Upper lobe of left lung (tissue), 6 donors: ENCODE measurements at regions not wholly inside any gene's neighbourhood (a gene's known extent, or its start where the extent isn't known, plus 50 kb on each side); places are given as distances from the start of the nearest gene placed in this dataset.

Experiments
- ATAC-seq, 2 donors: fragments of 200-7000 bp; cut with Tn5 transposase; one replicate each; pipeline ENCODE4 v1.9.1; 2022; ENCODE audit warnings: mild to moderate bottlenecking in 2 of 2, moderate library complexity in 2 of 2; ENCODE audit not compliant: low FRiP score in 2 of 2
- DNase-seq, 2 donors: peaks; one replicate each; pipeline ENCODE4 v3.0.0-alpha.2; 2019 to 2020
- H3K27ac ChIP-seq, 4 donors: fragments of 200-600 bp; sonication (generic); one replicate each; pipeline ENCODE4 v1.5.1; 2016 to 2019
- H3K27me3 ChIP-seq, 4 donors: fragments of 200-600 bp; sonication (generic); one replicate each; pipeline ENCODE4 v1.5.1; 2017 to 2019
- H3K36me3 ChIP-seq, 4 donors: fragments of 200-600 bp; sonication (generic); one replicate each; pipeline ENCODE4 v1.5.1; 2016 to 2019
- H3K4me1 ChIP-seq, 4 donors: fragments of 200-600 bp; sonication (generic); one replicate each; pipeline ENCODE4 v1.5.1; 2018 to 2019
- H3K4me3 ChIP-seq, 4 donors: fragments of 200-600 bp; sonication (generic); one replicate each; pipeline ENCODE4 v1.5.1; 2017 to 2019; ENCODE audit warnings: mild to moderate bottlenecking in 2 of 4, moderate library complexity in 1 of 4
- H3K9me3 ChIP-seq, 4 donors: fragments of 200-600 bp; sonication (generic); one replicate each; pipeline ENCODE4 v1.5.1; 2018 to 2019
- EP300 ChIP-seq, 4 donors: sonication (generic); formaldehyde crosslinking; IDR thresholded peaks; one replicate each; pipeline ENCODE4 v1.5.1; 2017; ENCODE audit warnings: antibody characterized with exemption in 4 of 4, control low read depth in 2 of 4
- POLR2A ChIP-seq, 4 donors: fragments of 450-650 bp; IDR thresholded peaks; one replicate each; pipeline ENCODE4 v1.5.1; 2016 to 2017; ENCODE audit warnings: antibody characterized with exemption in 4 of 4, mild to moderate bottlenecking in 2 of 4
- POLR2AphosphoS5 ChIP-seq, 2 donors: sonication (generic); formaldehyde crosslinking; IDR thresholded peaks; one replicate each; pipeline ENCODE4 v1.5.1; 2017; ENCODE audit warnings: antibody characterized with exemption in 2 of 2
- WGBS, 2 donors: methylation state at CpG; one replicate each; pipeline ENCODE4 v1.1.5; 2017 to 2018; 5-methylcytosine and 5-hydroxymethylcytosine counted together
- TF ChIP-seq, protein P1 (sequence below), 6 experiments: fragments of 450-650 bp in 4 of 6; fragments of 200-600 bp in 2 of 6; sonication (generic) in 2 of 6; IDR thresholded peaks; one replicate each; pipeline ENCODE4 v1.5.1; 2016 to 2019; ENCODE audit warnings: antibody characterized with exemption in 6 of 6
- donor health status: DM: no; HTN: no; CAD: no; lungs with moderate emphysema.
- donor health status: DM: no; HTN: yes; CAD: no; lungs with severe emphysema.

DNA sequence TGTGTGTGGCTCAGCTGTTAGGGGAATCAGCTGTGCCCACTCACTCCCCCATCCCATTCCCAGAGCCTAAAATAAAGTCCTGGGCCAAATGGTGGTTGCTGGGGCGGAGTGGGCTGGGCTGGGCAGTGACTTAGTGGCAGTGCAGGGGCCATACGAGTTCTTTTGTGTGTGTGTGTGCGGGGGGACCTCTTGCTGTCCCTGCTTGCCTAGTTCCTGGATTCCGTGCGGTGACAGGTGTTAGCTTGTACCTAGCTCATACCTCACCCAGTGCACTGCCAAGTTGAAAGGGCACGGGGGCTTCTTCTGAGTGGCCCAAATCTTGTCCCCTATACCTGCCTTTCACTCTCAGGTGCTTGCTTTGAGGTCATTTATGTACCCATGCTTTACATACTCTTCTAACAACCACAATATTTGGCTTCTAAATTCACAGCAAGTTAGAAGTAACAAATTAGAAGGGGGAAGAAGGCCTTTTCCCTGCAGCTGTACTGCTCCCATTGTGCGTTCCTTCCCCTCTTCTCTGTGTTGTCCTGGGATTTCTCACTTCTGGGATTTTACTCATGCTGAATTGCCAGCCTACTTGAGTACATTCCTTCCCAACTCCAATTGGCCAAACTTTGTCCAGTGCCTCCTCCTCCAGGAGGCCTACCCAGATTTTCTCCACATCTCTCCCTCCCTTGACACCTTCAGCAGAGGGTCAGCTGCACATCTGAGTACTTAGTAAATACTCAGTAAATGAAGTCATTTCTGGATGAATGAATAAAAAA, 66.3 kb upstream of the POLG start:
- no peak overlapping the region for H3K4me3 ChIP-seq
- no peaks in the 10 kb centered on the region for H3K9me3 ChIP-seq
- peaks cover 14 to 18% (median 16%) of the 10 kb centered on the region in 4 donors for H3K4me1 ChIP-seq
- H3K36me3 ChIP-seq: no peaks in the 10 kb centered on the region
- H3K27me3 ChIP-seq: peaks cover 0 to 63% (median 28%) of the 10 kb centered on the region in 4 donors
- H3K27ac ChIP-seq: no peak overlapping the region
- TF ChIP-seq, protein P1, sequence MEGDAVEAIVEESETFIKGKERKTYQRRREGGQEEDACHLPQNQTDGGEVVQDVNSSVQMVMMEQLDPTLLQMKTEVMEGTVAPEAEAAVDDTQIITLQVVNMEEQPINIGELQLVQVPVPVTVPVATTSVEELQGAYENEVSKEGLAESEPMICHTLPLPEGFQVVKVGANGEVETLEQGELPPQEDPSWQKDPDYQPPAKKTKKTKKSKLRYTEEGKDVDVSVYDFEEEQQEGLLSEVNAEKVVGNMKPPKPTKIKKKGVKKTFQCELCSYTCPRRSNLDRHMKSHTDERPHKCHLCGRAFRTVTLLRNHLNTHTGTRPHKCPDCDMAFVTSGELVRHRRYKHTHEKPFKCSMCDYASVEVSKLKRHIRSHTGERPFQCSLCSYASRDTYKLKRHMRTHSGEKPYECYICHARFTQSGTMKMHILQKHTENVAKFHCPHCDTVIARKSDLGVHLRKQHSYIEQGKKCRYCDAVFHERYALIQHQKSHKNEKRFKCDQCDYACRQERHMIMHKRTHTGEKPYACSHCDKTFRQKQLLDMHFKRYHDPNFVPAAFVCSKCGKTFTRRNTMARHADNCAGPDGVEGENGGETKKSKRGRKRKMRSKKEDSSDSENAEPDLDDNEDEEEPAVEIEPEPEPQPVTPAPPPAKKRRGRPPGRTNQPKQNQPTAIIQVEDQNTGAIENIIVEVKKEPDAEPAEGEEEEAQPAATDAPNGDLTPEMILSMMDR (IDR thresholded peaks at IDR 0.05): no peak
- TF ChIP-seq POLR2AphosphoS5 (IDR thresholded peaks at IDR 0.05): no peak
- no peak for TF ChIP-seq POLR2A (IDR thresholded peaks at IDR 0.05)
- TF ChIP-seq EP300 (IDR thresholded peaks at IDR 0.05): no peak
- DNase-seq: no peak
- 28 to 46% methylated on average over 2 to 7 of the region's 7 CpGs for WGBS, 2 donors
- ATAC-seq: no peak

DNA sequence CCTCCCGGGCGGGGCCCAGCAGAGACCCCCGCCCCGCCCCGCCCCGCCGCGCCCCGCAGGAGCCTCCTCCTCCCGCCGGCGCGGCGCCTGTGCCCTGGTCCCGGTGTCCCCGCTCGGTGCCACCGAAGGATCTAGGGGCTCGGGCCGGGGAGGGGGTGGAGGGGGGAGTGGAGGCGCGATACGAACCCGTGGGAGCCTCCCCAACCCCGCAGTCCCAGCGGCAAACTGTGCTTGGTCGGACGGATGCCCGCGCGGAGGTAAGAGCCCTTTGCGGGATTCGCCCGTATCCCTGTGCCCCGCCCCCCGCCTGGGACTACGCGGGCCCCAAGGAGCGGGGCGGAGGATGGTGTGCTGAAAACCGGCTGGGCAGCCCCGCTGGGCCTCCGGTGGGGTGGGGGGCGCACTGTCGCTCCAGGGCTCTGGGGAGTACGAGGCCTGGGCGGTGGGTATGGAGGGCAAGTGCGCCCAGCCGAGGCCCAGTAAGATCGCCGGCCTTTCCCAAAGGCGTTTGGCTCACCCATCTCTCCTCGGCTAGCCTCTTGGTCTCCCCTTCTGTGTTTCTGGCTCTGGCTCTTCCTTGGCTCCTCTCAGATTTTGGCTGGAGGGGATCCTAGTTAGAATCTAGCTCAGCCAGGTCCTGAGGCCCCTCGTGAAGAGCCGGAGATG, 65.6 kb upstream of the POLG start:
- TF ChIP-seq EP300 (IDR thresholded peaks at IDR 0.05) (no peak), POLR2A (IDR thresholded peaks at IDR 0.05) (no peak)
- DNase-seq (peak in 1 of 2 donors; percentile 81), ATAC-seq (no peak)
- Histone ChIP-seq H3K36me3 (no peaks in the 10 kb centered on the region), H3K4me1 (peaks cover 14 to 18% (median 15%) of the 10 kb centered on the region in 4 donors), H3K27ac (no peak overlapping the region), H3K4me3 (peak overlapping the region in 3 of 4 donors; percentile 24 to 38 (median 37)), H3K27me3 (peaks cover 0 to 56% (median 23%) of the 10 kb centered on the region in 4 donors), H3K9me3 (no peaks in the 10 kb centered on the region)
- whole genome bisulfite sequencing, 2 donors: 8 to 20% methylated on average over 3 to 28 of the region's 55 CpGs

DNA sequence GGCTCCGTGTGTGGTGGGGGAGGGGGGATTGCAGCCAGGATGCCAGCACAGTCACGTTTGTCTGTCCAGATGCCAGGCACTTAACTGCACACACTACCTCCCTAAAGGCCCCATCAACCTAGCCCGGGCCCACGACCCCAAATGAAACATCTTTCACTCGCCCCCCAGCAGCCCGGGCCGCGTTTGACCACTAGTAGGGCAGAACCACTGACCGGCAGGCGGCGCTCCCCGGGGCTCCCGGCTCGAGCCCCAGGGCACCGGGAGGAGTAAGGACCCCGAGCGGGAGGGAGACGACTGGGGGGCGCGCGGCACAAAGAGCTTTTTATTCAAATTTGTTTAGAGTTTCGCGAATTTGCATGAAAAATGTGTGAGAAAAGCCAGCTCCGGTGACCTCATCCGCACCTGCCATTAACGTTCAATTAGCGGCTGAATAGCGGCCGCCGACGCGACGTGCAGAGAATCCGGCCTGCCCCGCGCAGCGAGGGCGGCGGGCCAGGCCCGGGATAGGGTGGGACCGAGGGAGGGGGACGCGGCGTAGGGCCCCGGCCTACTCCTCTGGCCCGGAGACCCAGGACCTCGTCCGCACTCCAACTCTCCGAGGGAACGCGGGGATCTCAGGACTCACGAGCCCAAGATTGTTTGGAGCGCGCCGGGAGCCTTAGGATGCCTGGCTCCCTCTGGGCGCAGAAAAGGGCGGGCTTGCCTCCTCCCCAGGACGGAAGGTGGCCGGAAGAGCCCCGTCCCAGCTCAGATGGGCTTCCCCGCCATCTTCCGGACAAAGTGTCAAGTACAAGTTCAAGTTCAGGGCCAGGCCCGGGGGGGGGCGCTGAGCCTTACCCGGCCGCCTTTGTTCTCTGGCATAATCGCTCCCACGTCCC, 64.9 kb upstream of the POLG start:
- Histone ChIP-seq H3K9me3 (no peaks in the 10 kb centered on the region), H3K36me3 (no peaks in the 10 kb centered on the region), H3K27me3 (peaks cover 0 to 48% (median 23%) of the 10 kb centered on the region in 4 donors), H3K4me1 (peaks cover 14 to 18% (median 15%) of the 10 kb centered on the region in 4 donors), H3K4me3 (peak overlapping the region in 3 of 4 donors; percentile 24 to 38 (median 37)), H3K27ac (no peak overlapping the region)
- ATAC-seq (no peak), DNase-seq (peak in 1 of 2 donors; percentile 87)
- 4 to 8% methylated on average over 4 to 66 of the region's 68 CpGs for WGBS, 2 donors
- TF ChIP-seq, protein P1 (IDR thresholded peaks at IDR 0.05): peak in 1 of 6 experiments; percentile 24
- TF ChIP-seq POLR2AphosphoS5 (IDR thresholded peaks at IDR 0.05): no peak

DNA sequence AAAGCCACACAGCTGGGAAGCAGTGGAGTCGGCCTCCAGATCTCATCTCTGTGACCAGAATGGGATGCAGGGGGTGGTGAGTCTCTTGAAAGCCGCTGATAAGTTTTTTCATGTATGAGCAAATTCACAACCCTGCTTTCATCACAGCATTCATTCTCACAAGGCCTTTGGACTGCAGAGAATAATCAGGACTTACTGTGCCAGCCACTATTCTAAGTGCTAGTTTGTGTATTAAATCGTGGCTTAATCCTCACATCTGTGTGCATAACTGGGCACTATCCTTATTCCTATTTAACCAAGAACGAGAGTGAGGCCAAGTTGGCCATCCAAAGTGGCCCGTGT, 64.2 kb upstream of the POLG start:
- Histone ChIP-seq H3K4me3 (no peak overlapping the region), H3K9me3 (no peaks in the 10 kb centered on the region), H3K27me3 (peaks cover 0 to 42% (median 23%) of the 10 kb centered on the region in 4 donors), H3K36me3 (no peaks in the 10 kb centered on the region), H3K4me1 (peaks cover 14 to 18% (median 15%) of the 10 kb centered on the region in 4 donors), H3K27ac (no peak overlapping the region)
- 38% methylated on average over 5 of the region's 5 CpGs for WGBS, 2 donors
- DNase-seq (no peak), ATAC-seq (no peak)
- TF ChIP-seq POLR2AphosphoS5 (IDR thresholded peaks at IDR 0.05) (no peak), POLR2A (IDR thresholded peaks at IDR 0.05) (no peak)
- TF ChIP-seq, protein P1 (IDR thresholded peaks at IDR 0.05): no peak

DNA sequence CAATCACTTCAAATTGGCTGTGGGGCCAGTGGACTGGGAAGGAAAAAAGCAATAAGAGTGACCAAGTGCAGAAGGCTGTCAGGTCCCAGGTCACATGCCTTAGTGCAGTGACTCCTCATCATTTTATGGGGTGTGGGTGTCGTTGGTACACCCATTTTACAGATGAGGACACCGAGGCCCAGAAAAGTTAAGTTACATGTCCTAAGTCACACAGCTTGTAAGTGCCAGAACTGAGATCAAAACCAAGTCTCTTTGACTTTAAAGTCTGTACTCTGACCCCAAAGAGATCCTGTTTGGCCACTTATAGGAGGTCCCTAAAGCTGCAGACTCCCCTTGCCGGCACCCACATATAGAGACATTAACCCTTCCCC, 63.0 kb upstream of the POLG start:
- Histone ChIP-seq H3K4me1 (peaks cover 14 to 18% (median 15%) of the 10 kb centered on the region in 4 donors), H3K27me3 (peaks cover 0 to 39% (median 23%) of the 10 kb centered on the region in 4 donors), H3K9me3 (no peaks in the 10 kb centered on the region), H3K27ac (no peak overlapping the region), H3K36me3 (no peaks in the 10 kb centered on the region), H3K4me3 (no peak overlapping the region)
- TF ChIP-seq POLR2A (IDR thresholded peaks at IDR 0.05): no peak
- TF ChIP-seq EP300 (IDR thresholded peaks at IDR 0.05): no peak
- TF ChIP-seq, protein P1 (IDR thresholded peaks at IDR 0.05): no peak
- no peak for TF ChIP-seq POLR2AphosphoS5 (IDR thresholded peaks at IDR 0.05)
- ATAC-seq: no peak
- no peak for DNase-seq
- WGBS, 2 donors: 46 to 52% methylated on average over 3 of the region's 3 CpGs
